ENCODE measurements at regions not wholly inside any gene's neighbourhood (a gene's known extent, or its start where the extent isn't known, plus 50 kb on each side); places are given as distances from the start of the nearest gene placed in this dataset.

- Histone ChIP-seq H3K4me2 (replicated peaks; ENCODE audit: extremely low read depth, low read length, poor library complexity, severe bottlenecking) (no peak overlapping the region), H2AFZ (ENCODE audit: insufficient read depth, low read depth, low read length, poor library complexity, severe bottlenecking) (no peak overlapping the region), H3K9me3 (replicated peaks in 1 of 2; ENCODE audit: control insufficient read depth in 1 of 2, insufficient read depth in 1 of 2, low read length in 2 of 2) (peaks cover 0 to 2% of the 10 kb centered on the region in 2 donors), H4K20me1 (ENCODE audit: insufficient read depth, low read length) (no peaks in the 10 kb centered on the region), H3K4me1 (ENCODE audit: control insufficient read depth in 1 of 2, insufficient read depth in 2 of 2, low read length in 2 of 2) (no peaks in the 10 kb centered on the region), H3K36me3 (replicated peaks in 1 of 2; ENCODE audit: control insufficient read depth in 1 of 2, insufficient read depth in 2 of 2, low read length in 2 of 2) (no peaks in the 10 kb centered on the region), H3K9ac (ENCODE audit: insufficient read depth, low read length, poor library complexity, severe bottlenecking) (no peak overlapping the region), H3K27me3 (ENCODE audit: control insufficient read depth in 2 of 2, insufficient read depth in 2 of 2, low read length in 2 of 2) (no peaks in the 10 kb centered on the region), H3K79me2 (ENCODE audit: insufficient read depth, low read length) (no peaks in the 10 kb centered on the region), H3K27ac (ENCODE audit: low read depth in 1 of 2, low read length in 2 of 2) (no peak overlapping the region), H3K4me3 (replicated peaks in 1 of 3; ENCODE audit: low read depth in 2 of 3, low read length in 3 of 3) (no peak overlapping the region)
- no peaks in the 10 kb centered on the region for H3K4me1 Mint-ChIP-seq
- TF ChIP-seq CTCF (IDR thresholded peaks at IDR 0.05), result no peak
- H3K36me3 Mint-ChIP-seq, result no peaks in the 10 kb centered on the region
- intact Hi-C loops (cut with micrococcal nuclease), result no loop called here
- no CpG with 5 or more reads among the region's 2 CpGs for WGBS (ENCODE audit: insufficient coverage)
- peaks cover 0 to 3% (median 3%) of the 10 kb centered on the region in 3 donors for H3K27me3 Mint-ChIP-seq (ENCODE audit: low read depth in 3 of 3)
- H3K4me3 Mint-ChIP-seq, result no peak overlapping the region
- no peak for DNase-seq
- no peak overlapping the region for H3K27ac Mint-ChIP-seq
- H3K9me3 Mint-ChIP-seq, result peaks cover 0 to 16% (median 0%) of the 10 kb centered on the region in 7 donors
These were observed 160.8 kb upstream of the PLXNA2 start for GRCh38 chr1:208405014-208405413.

- Histone ChIP-seq H4K20me1 (ENCODE audit: insufficient read depth, low read length) (no peaks in the 10 kb centered on the region), H3K4me3 (replicated peaks in 1 of 3; ENCODE audit: low read depth in 2 of 3, low read length in 3 of 3) (no peak overlapping the region), H3K9ac (ENCODE audit: insufficient read depth, low read length, poor library complexity, severe bottlenecking) (no peak overlapping the region), H3K27me3 (ENCODE audit: control insufficient read depth in 2 of 2, insufficient read depth in 2 of 2, low read length in 2 of 2) (no peaks in the 10 kb centered on the region), H3K79me2 (ENCODE audit: insufficient read depth, low read length) (no peaks in the 10 kb centered on the region), H3K36me3 (replicated peaks in 1 of 2; ENCODE audit: control insufficient read depth in 1 of 2, insufficient read depth in 2 of 2, low read length in 2 of 2) (no peaks in the 10 kb centered on the region), H3K4me1 (ENCODE audit: control insufficient read depth in 1 of 2, insufficient read depth in 2 of 2, low read length in 2 of 2) (no peaks in the 10 kb centered on the region), H3K9me3 (replicated peaks in 1 of 2; ENCODE audit: control insufficient read depth in 1 of 2, insufficient read depth in 1 of 2, low read length in 2 of 2) (peaks cover 0 to 2% of the 10 kb centered on the region in 2 donors), H2AFZ (ENCODE audit: insufficient read depth, low read depth, low read length, poor library complexity, severe bottlenecking) (no peak overlapping the region), H3K27ac (ENCODE audit: low read depth in 1 of 2, low read length in 2 of 2) (no peak overlapping the region), H3K4me2 (replicated peaks; ENCODE audit: extremely low read depth, low read length, poor library complexity, severe bottlenecking) (no peak overlapping the region)
- Mint-ChIP-seq H3K4me3 (no peak overlapping the region), H3K27me3 (ENCODE audit: low read depth in 3 of 3) (peaks cover 0 to 3% (median 2%) of the 10 kb centered on the region in 3 donors), H3K4me1 (no peaks in the 10 kb centered on the region), H3K27ac (no peak overlapping the region), H3K9me3 (peaks cover 0 to 8% (median 0%) of the 10 kb centered on the region in 7 donors), H3K36me3 (no peaks in the 10 kb centered on the region)
- no CpG with 5 or more reads among the region's 3 CpGs for WGBS (ENCODE audit: insufficient coverage)
- no peak for TF ChIP-seq CTCF (IDR thresholded peaks at IDR 0.05)
- intact Hi-C loops (cut with micrococcal nuclease), result no loop called here
- no peak for DNase-seq
These were observed 165.0 kb upstream of the PLXNA2 start for GRCh38 chr1:208409176-208409575.
